HG03571 (cell line): ENCODE measurements at regions not wholly inside any gene's neighbourhood (a gene's known extent, or its start where the extent isn't known, plus 50 kb on each side); places are given as distances from the start of the nearest gene placed in this dataset.

Source experiments
- ATAC-seq: cut with Tn5 transposase; IDR thresholded peaks from one replicate; pipeline ENCODE4 v1.9.1; 2021; ENCODE audit not compliant: unreplicated experiment

DNA sequence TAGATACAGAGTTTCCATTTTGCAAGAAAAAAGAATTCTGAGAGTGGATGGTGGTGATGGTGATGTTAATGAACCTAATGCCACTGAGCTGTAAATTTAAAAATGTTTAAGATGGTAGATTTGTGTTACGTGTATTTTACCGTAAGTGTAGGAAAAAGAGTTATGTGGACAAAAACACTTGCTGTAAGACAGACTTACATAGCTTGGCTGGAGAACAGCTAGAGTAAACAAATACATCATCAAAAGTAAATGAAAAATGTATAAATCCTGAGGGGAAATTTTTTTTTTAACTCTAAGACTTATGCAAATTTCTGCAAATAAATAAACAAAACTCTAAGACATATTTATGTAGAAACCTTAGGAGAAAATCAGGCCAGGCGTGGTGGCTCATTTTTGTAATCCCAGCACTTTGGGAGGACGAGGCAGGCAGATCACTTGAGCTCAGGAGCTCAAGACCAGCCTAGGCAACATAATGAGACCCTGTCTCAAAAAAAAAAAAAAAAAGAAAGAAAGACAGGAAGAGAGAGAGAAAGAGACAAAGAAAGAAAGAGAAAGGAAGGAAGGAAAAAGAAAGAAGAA lies 66.2 kb upstream of the CDK13 start:
- no peak for ATAC-seq

- ATAC-seq: no peak
Observed at GRCh38 chr7:39888171-39888853, 61.7 kb upstream of the CDK13 start.

DNA sequence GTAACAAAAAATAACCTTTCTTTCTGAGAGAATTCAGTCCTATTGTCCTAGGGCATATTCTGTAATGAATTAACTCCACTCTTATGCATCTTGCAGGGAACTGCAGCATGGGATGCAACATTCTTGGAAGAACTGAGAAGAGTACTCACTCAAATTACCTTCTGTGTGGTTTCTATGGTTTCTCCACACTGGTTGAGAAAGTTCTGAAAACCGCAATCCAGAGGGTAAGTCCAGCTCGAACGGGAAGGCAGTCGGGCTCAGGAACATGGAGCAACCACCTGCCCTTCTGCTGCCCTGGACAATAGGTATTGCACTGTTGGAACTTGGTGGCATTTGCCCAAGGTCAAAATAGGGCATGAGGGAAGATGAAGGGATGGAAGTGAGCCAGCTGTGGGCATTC lies 59.6 kb upstream of the CDK13 start:
- no peak for ATAC-seq

GRCh38 chr7:39891894-39892293 lies 58.2 kb upstream of the CDK13 start:
- ATAC-seq: no peak

- no peak for ATAC-seq
Observed at GRCh38 chr7:39892361-39892760, 57.7 kb upstream of the CDK13 start.

GRCh38 chr7:39894904-39895303 lies 55.2 kb upstream of the CDK13 start:
- ATAC-seq: no peak

DNA sequence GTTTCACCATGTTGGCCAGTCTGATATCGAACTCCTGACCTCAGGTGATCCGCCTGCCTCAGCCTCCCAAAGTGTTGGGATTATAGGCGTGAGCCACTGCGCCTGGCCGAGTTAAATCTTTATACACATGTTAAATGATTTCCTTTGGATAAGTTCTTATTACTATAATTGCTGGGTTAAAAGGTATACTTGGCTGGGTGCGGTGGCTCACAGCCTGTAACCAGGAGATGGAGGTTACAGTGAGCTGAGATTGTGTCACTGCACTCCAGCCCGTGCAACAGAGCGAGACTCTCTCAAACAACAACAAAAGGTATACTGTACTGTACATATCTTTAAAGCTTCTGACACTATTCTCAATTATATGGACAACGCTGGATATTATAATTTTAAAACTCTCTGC lies 53.2 kb upstream of the CDK13 start:
- no peak for ATAC-seq

GRCh38 chr7:39898867-39899266 lies 51.2 kb upstream of the CDK13 start:
- ATAC-seq: no peak
